Sigmoid colon (tissue), 3 donors: ENCODE measurements at regions not wholly inside any gene's neighbourhood (a gene's known extent, or its start where the extent isn't known, plus 50 kb on each side); places are given as distances from the start of the nearest gene placed in this dataset.

Experiments
- POLR2A ChIP-seq, 2 donors: fragments of 450-650 bp; IDR thresholded peaks; one replicate each; pipeline ENCODE4 v1.6.1; 2016; ENCODE audit warnings: antibody characterized with exemption in 2 of 2, mild to moderate bottlenecking in 2 of 2, moderate library complexity in 2 of 2
- TF ChIP-seq, protein P1 (sequence below), 4 experiments: fragments of 450-650 bp in 3 of 4; fragments of 200-600 bp in 1 of 4; IDR thresholded peaks; one replicate each; pipeline ENCODE4 v1.5.1; 2016 to 2019; ENCODE audit warnings: antibody characterized with exemption in 4 of 4, mild to moderate bottlenecking in 3 of 4, moderate library complexity in 2 of 4

DNA sequence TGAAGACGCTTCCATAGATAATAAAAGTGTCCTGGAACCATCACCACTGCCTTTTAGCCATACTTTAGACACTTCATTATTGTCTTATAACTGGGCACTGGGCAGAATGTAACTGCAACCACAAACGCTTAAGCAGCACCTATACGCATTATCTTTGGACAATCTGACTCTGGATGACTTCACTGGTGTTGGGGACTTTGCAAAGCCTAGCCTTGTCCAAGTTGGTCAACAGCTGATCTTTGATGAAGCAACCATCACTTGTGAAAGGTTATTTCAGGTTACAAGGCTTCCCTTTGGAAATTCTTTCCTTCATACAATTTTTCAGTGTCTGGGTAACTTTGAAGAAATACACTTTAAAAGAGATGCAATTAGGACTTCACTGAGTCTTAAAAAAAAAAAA is 77.8 kb upstream of the ZNF462 start:
- TF ChIP-seq, protein P1, sequence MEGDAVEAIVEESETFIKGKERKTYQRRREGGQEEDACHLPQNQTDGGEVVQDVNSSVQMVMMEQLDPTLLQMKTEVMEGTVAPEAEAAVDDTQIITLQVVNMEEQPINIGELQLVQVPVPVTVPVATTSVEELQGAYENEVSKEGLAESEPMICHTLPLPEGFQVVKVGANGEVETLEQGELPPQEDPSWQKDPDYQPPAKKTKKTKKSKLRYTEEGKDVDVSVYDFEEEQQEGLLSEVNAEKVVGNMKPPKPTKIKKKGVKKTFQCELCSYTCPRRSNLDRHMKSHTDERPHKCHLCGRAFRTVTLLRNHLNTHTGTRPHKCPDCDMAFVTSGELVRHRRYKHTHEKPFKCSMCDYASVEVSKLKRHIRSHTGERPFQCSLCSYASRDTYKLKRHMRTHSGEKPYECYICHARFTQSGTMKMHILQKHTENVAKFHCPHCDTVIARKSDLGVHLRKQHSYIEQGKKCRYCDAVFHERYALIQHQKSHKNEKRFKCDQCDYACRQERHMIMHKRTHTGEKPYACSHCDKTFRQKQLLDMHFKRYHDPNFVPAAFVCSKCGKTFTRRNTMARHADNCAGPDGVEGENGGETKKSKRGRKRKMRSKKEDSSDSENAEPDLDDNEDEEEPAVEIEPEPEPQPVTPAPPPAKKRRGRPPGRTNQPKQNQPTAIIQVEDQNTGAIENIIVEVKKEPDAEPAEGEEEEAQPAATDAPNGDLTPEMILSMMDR (IDR thresholded peaks at IDR 0.05): no peak
- no peak for TF ChIP-seq POLR2A (IDR thresholded peaks at IDR 0.05)
